Breast epithelium (tissue), 4 donors: ENCODE measurements at regions not wholly inside any gene's neighbourhood (a gene's known extent, or its start where the extent isn't known, plus 50 kb on each side); places are given as distances from the start of the nearest gene placed in this dataset.

Experiments
- DNase-seq, 2 donors: peaks; one replicate each; pipeline ENCODE4 v3.0.0-alpha.2; 2019; ENCODE audit warnings: low spot score in 2 of 2
- H3K27ac ChIP-seq, 2 donors: fragments of 200-600 bp; sonication (generic) in 1 of 2; one replicate each; pipeline ENCODE4 v1.5.1; 2016 to 2019; ENCODE audit warnings: mild to moderate bottlenecking in 1 of 2
- H3K27me3 ChIP-seq, 2 donors: fragments of 200-600 bp; sonication (generic) in 1 of 2; one replicate each; pipeline versions ENCODE4 v1.5.1 to v1.6.0; 2017 to 2019; ENCODE audit warnings: control low read depth in 1 of 2, mild to moderate bottlenecking in 1 of 2
- H3K36me3 ChIP-seq: fragments of 200-600 bp; one replicate; pipeline ENCODE4 v1.5.1; 2019
- H3K4me1 ChIP-seq, 2 donors: fragments of 200-600 bp; sonication (generic); one replicate each; pipeline ENCODE4 v1.5.1; 2016 to 2019; ENCODE audit warnings: control low read depth in 1 of 2
- H3K4me3 ChIP-seq, 3 donors: fragments of 200-600 bp; sonication (generic); 1 replicate in 2 of 3; 2 replicates in 1 of 3; pipeline ENCODE4 v1.5.1; 2016 to 2019; ENCODE audit warnings: mild to moderate bottlenecking in 3 of 3, moderate library complexity in 2 of 3
- H3K9me3 ChIP-seq, 2 donors: fragments of 200-600 bp; sonication (generic) in 1 of 2; one replicate each; pipeline ENCODE4 v1.5.1; 2016 to 2019; ENCODE audit warnings: control low read depth in 1 of 2
- CTCF ChIP-seq, 3 donors: fragments of 450-650 bp; IDR thresholded peaks; one replicate each; pipeline ENCODE4 v1.5.1; 2016 to 2017; ENCODE audit warnings: antibody characterized with exemption in 3 of 3, mild to moderate bottlenecking in 3 of 3, moderate library complexity in 3 of 3
- POLR2A ChIP-seq: fragments of 450-650 bp; IDR thresholded peaks from one replicate; pipeline ENCODE4 v1.6.1; 2016; ENCODE audit warnings: antibody characterized with exemption, mild to moderate bottlenecking, moderate library complexity
- POLR2AphosphoS5 ChIP-seq, 3 donors: sonication (generic); formaldehyde crosslinking; IDR thresholded peaks; one replicate each; pipeline ENCODE4 v1.6.1; 2017; ENCODE audit warnings: antibody characterized with exemption in 3 of 3
- intact Hi-C: fragments of 100-400 bp; cut with DNase I; formaldehyde crosslinking; loops from one replicate; pipeline ENCODE4 v1.15.1; 2023; ENCODE audit warnings: low total_unique reads

GRCh38 chr6:111990214-111990613 is 63.7 kb upstream of the CCN6 start:
- intact Hi-C loops: loop anchor here (10.0 kb wide), 1 partner anchor 275 kb away; no protein-coding TSS in a partner anchor
- H3K9me3 ChIP-seq: no peaks in the 10 kb centered on the region

GRCh38 chr6:111992851-111993250 is 61.1 kb upstream of the CCN6 start:
- no peak for DNase-seq
- no peaks in the 10 kb centered on the region for H3K4me1 ChIP-seq
- H3K36me3 ChIP-seq: no peaks in the 10 kb centered on the region
- H3K27ac ChIP-seq: no peak overlapping the region
- intact Hi-C loops: loop anchor here (10.0 kb wide), 1 partner anchor 278 kb away; no protein-coding TSS in a partner anchor
- no peaks in the 10 kb centered on the region for H3K9me3 ChIP-seq
- H3K4me3 ChIP-seq: no peak overlapping the region
- TF ChIP-seq POLR2A: no peak
- no peak for TF ChIP-seq POLR2AphosphoS5 (IDR thresholded peaks at IDR 0.05)
- no peak for TF ChIP-seq CTCF (IDR thresholded peaks at IDR 0.05)
- no peaks in the 10 kb centered on the region for H3K27me3 ChIP-seq

More at GRCh38 chr6:111990214-111990613, 63.7 kb upstream of the CCN6 start:
- H3K27me3 ChIP-seq: no peaks in the 10 kb centered on the region
- no peak for TF ChIP-seq CTCF (IDR thresholded peaks at IDR 0.05)
- no peak for TF ChIP-seq POLR2AphosphoS5 (IDR thresholded peaks at IDR 0.05)
- no peak for TF ChIP-seq POLR2A
- peaks cover 0 to 7% of the 10 kb centered on the region in 2 donors for H3K4me1 ChIP-seq
- no peak overlapping the region for H3K27ac ChIP-seq
- no peak overlapping the region for H3K4me3 ChIP-seq
- H3K36me3 ChIP-seq: no peaks in the 10 kb centered on the region
- no peak for DNase-seq

- DNase-seq: no peak
- intact Hi-C loops: loop anchor here (10.0 kb wide), 1 partner anchor 279 kb away; no protein-coding TSS in a partner anchor
- Histone ChIP-seq H3K4me1 (no peaks in the 10 kb centered on the region), H3K4me3 (no peak overlapping the region), H3K27me3 (no peaks in the 10 kb centered on the region), H3K36me3 (no peaks in the 10 kb centered on the region), H3K27ac (no peak overlapping the region), H3K9me3 (no peaks in the 10 kb centered on the region)
- TF ChIP-seq CTCF (IDR thresholded peaks at IDR 0.05): no peak
- no peak for TF ChIP-seq POLR2A
- no peak for TF ChIP-seq POLR2AphosphoS5 (IDR thresholded peaks at IDR 0.05)
Observed at GRCh38 chr6:111993342-111993741, 60.6 kb upstream of the CCN6 start.

GRCh38 chr6:111994791-111995190 is 59.1 kb upstream of the CCN6 start:
- no peak for DNase-seq
- H3K9me3 ChIP-seq: no peaks in the 10 kb centered on the region
- H3K4me1 ChIP-seq: no peaks in the 10 kb centered on the region
- H3K36me3 ChIP-seq: no peaks in the 10 kb centered on the region
- H3K4me3 ChIP-seq: no peak overlapping the region
- no peaks in the 10 kb centered on the region for H3K27me3 ChIP-seq
- no peak overlapping the region for H3K27ac ChIP-seq
- intact Hi-C loops: loop anchor here (10.0 kb wide), 1 partner anchor 280 kb away; no protein-coding TSS in a partner anchor
- TF ChIP-seq POLR2A (no peak), POLR2AphosphoS5 (IDR thresholded peaks at IDR 0.05) (no peak), CTCF (IDR thresholded peaks at IDR 0.05) (no peak)

GRCh38 chr6:111995404-111995803 is 58.5 kb upstream of the CCN6 start:
- H3K4me1 ChIP-seq: no peaks in the 10 kb centered on the region
- DNase-seq: no peak
- TF ChIP-seq POLR2A: no peak
- no peak for TF ChIP-seq POLR2AphosphoS5 (IDR thresholded peaks at IDR 0.05)
- no peak for TF ChIP-seq CTCF (IDR thresholded peaks at IDR 0.05)
- no peak overlapping the region for H3K4me3 ChIP-seq
- no peak overlapping the region for H3K27ac ChIP-seq
- H3K27me3 ChIP-seq: no peaks in the 10 kb centered on the region
- intact Hi-C loops: loop anchor here (10.0 kb wide), 1 partner anchor 281 kb away; no protein-coding TSS in a partner anchor
- H3K36me3 ChIP-seq: no peaks in the 10 kb centered on the region
- H3K9me3 ChIP-seq: no peaks in the 10 kb centered on the region
